ENCODE measurements at regions not wholly inside any gene's neighbourhood (a gene's known extent, or its start where the extent isn't known, plus 50 kb on each side); places are given as distances from the start of the nearest gene placed in this dataset.

DNA sequence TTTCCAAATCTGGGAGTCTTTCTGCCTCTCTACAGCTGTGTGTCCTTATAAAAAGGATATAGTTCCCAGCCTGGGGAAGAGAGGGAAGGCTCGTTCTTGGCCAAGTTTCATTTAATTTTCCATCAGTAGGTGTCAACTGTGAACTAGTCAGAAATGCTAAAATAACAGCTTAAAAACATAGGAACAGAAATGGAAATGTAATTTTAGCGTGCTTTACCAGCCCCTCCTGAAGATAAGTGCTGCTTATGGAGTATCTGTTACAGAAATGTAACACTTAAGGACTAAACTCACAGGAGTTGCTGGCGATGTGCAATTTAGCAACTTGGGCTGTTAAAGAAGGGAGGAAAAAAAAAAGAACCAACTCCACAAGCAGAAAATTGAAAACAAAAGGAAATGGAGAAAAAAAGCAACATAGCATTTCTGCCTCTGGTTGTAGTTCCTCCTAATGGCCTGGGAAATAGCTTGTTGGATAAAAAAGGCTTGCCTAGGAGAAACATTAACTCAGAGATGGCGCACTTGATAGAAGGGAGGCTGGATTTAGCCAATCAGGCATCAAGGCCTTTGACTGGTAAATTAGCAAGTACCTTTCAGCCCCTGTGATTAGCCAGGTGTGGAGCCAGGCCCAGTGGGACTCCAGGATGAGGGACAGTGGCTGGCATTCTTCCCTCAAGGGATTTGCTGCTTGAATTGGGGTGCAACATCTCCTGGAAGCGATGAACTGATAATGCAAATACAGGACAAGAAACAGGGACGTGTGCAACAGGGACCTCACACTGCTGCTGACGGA is 84.3 kb downstream of the RPLP1 start:
- no peaks in the 10 kb centered on the region for H3K36me3 ChIP-seq (ENCODE audit: control insufficient read depth in 1 of 2, insufficient read depth in 2 of 2, low read depth in 1 of 2, low read length in 2 of 2)
- no peak overlapping the region for H3K4me2 ChIP-seq (ENCODE audit: low read length, poor library complexity, severe bottlenecking)
- no peak overlapping the region for H2AK5ac ChIP-seq (ENCODE audit: low read length, severe bottlenecking)
- no peak overlapping the region for H2BK120ac ChIP-seq (ENCODE audit: low read depth, low read length)
- H4K91ac ChIP-seq (ENCODE audit: low read length), result no peak overlapping the region
- peaks cover 34 to 38% of the 10 kb centered on the region in 2 experiments for H3K27me3 ChIP-seq (ENCODE audit: control insufficient read depth in 1 of 2, insufficient read depth in 1 of 2, low read length in 2 of 2)
- no peak for DNase-seq
- H3K9me3 ChIP-seq (ENCODE audit: control insufficient read depth, low read length), result no peaks in the 10 kb centered on the region
- no peaks in the 10 kb centered on the region for H3K79me1 ChIP-seq (replicated peaks; ENCODE audit: low read length, poor library complexity, severe bottlenecking)
- H2BK12ac ChIP-seq (ENCODE audit: low read length in 2 of 2), result no peak overlapping the region
- H2AFZ ChIP-seq (ENCODE audit: low read depth, low read length), result no peak overlapping the region
- no peak overlapping the region for H3K27ac ChIP-seq (ENCODE audit: low read length, poor library complexity, severe bottlenecking)
- no peak overlapping the region for H3K4me3 ChIP-seq (ENCODE audit: insufficient read depth in 1 of 2, low read depth in 1 of 2, low read length in 2 of 2)
- H4K8ac ChIP-seq (ENCODE audit: low read length), result no peak overlapping the region
- no peak overlapping the region for H2BK5ac ChIP-seq (ENCODE audit: low read depth, low read length, poor library complexity, severe bottlenecking)
- no peak overlapping the region for H3K23ac ChIP-seq (ENCODE audit: low read length in 2 of 2)
- no peak overlapping the region for H3K9ac ChIP-seq (ENCODE audit: low read length)
- H3K4ac ChIP-seq (ENCODE audit: low read depth in 1 of 2, low read length in 2 of 2), result no peak overlapping the region
- H3K14ac ChIP-seq (ENCODE audit: low read length in 2 of 2), result no peak overlapping the region
- peaks cover 2% of the 10 kb centered on the region for H3K4me1 ChIP-seq (ENCODE audit: control insufficient read depth, insufficient read depth, low read depth, low read length)
- no peak overlapping the region for H3K18ac ChIP-seq (ENCODE audit: low read depth in 1 of 2, low read length in 2 of 2)
- WGBS, result 77% methylated on average over 5 of the region's 7 CpGs
- no peak overlapping the region for H2BK15ac ChIP-seq (ENCODE audit: low read depth, poor library complexity, severe bottlenecking)

DNA sequence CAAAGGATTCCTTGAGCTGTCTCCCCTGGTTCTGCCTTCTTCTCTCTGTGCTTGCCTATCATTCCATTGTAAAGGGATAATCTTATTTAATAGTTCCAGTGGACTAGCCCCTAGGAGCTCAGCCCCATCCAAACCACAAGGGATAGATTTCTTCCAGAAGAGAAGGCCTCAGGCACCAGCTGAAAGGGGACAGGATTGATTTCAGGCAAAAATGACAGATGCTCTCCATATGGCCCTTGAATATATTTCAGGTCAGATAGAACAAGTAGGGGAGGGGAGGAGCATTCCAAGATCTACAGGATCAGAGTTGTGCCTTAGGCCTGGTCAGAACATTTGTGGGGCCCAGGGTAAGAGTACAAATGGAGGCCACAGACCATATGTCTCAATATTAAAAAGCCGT is 85.3 kb downstream of the RPLP1 start:
- Histone ChIP-seq H3K23ac (ENCODE audit: low read length in 2 of 2) (no peak overlapping the region), H3K9ac (ENCODE audit: low read length) (no peak overlapping the region), H3K79me1 (replicated peaks; ENCODE audit: low read length, poor library complexity, severe bottlenecking) (no peaks in the 10 kb centered on the region), H2BK120ac (ENCODE audit: low read depth, low read length) (no peak overlapping the region), H4K8ac (ENCODE audit: low read length) (no peak overlapping the region), H3K27me3 (ENCODE audit: control insufficient read depth in 1 of 2, insufficient read depth in 1 of 2, low read length in 2 of 2) (peaks cover 39% of the 10 kb centered on the region in 2 experiments), H3K9me3 (ENCODE audit: control insufficient read depth, low read length) (no peaks in the 10 kb centered on the region), H2BK15ac (ENCODE audit: low read depth, poor library complexity, severe bottlenecking) (no peak overlapping the region), H4K91ac (ENCODE audit: low read length) (no peak overlapping the region), H2AK5ac (ENCODE audit: low read length, severe bottlenecking) (no peak overlapping the region), H3K14ac (ENCODE audit: low read length in 2 of 2) (no peak overlapping the region), H3K4ac (ENCODE audit: low read depth in 1 of 2, low read length in 2 of 2) (no peak overlapping the region), H2AFZ (ENCODE audit: low read depth, low read length) (no peak overlapping the region), H3K4me3 (ENCODE audit: insufficient read depth in 1 of 2, low read depth in 1 of 2, low read length in 2 of 2) (no peak overlapping the region), H3K18ac (ENCODE audit: low read depth in 1 of 2, low read length in 2 of 2) (no peak overlapping the region), H3K36me3 (ENCODE audit: control insufficient read depth in 1 of 2, insufficient read depth in 2 of 2, low read depth in 1 of 2, low read length in 2 of 2) (no peaks in the 10 kb centered on the region), H3K4me2 (ENCODE audit: low read length, poor library complexity, severe bottlenecking) (no peak overlapping the region), H2BK12ac (ENCODE audit: low read length in 2 of 2) (no peak overlapping the region), H2BK5ac (ENCODE audit: low read depth, low read length, poor library complexity, severe bottlenecking) (no peak overlapping the region), H3K27ac (ENCODE audit: low read length, poor library complexity, severe bottlenecking) (no peak overlapping the region), H3K4me1 (ENCODE audit: control insufficient read depth, insufficient read depth, low read depth, low read length) (peaks cover 2% of the 10 kb centered on the region)
- no CpG with 5 or more reads among the region's 1 CpG for WGBS
- no peak for DNase-seq

DNA sequence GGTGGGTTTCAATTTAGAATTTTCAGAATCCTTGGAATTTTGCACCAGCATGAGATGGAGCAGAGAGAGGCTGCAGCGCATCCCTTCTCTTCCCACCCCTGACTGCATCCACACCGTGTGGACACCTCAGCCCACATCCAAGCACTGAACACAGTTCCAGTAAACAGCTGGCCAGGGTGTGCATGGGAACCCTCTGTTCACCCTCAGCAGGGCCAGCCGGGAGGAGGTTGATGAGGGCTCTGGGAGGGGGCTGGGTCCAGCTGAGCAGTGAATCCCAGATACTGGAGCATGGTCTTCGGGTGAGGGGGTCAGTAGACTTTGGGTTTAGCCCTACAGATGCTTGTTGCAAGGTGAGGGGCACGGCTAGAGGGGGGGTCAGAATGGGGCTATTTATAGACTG is 85.8 kb downstream of the RPLP1 start:
- Histone ChIP-seq H3K9ac (ENCODE audit: low read length) (no peak overlapping the region), H2AK5ac (ENCODE audit: low read length, severe bottlenecking) (no peak overlapping the region), H3K23ac (ENCODE audit: low read length in 2 of 2) (no peak overlapping the region), H3K79me1 (replicated peaks; ENCODE audit: low read length, poor library complexity, severe bottlenecking) (no peaks in the 10 kb centered on the region), H3K4ac (ENCODE audit: low read depth in 1 of 2, low read length in 2 of 2) (no peak overlapping the region), H2BK120ac (ENCODE audit: low read depth, low read length) (no peak overlapping the region), H3K36me3 (ENCODE audit: control insufficient read depth in 1 of 2, insufficient read depth in 2 of 2, low read depth in 1 of 2, low read length in 2 of 2) (no peaks in the 10 kb centered on the region), H3K14ac (ENCODE audit: low read length in 2 of 2) (no peak overlapping the region), H3K18ac (ENCODE audit: low read depth in 1 of 2, low read length in 2 of 2) (no peak overlapping the region), H2BK15ac (ENCODE audit: low read depth, poor library complexity, severe bottlenecking) (no peak overlapping the region), H4K8ac (ENCODE audit: low read length) (no peak overlapping the region), H4K91ac (ENCODE audit: low read length) (no peak overlapping the region), H2BK5ac (ENCODE audit: low read depth, low read length, poor library complexity, severe bottlenecking) (no peak overlapping the region), H3K9me3 (ENCODE audit: control insufficient read depth, low read length) (no peaks in the 10 kb centered on the region), H3K4me1 (ENCODE audit: control insufficient read depth, insufficient read depth, low read depth, low read length) (peaks cover 2% of the 10 kb centered on the region), H3K4me2 (ENCODE audit: low read length, poor library complexity, severe bottlenecking) (no peak overlapping the region), H2BK12ac (ENCODE audit: low read length in 2 of 2) (no peak overlapping the region), H3K27me3 (ENCODE audit: control insufficient read depth in 1 of 2, insufficient read depth in 1 of 2, low read length in 2 of 2) (peaks cover 34 to 38% of the 10 kb centered on the region in 2 experiments), H3K27ac (ENCODE audit: low read length, poor library complexity, severe bottlenecking) (no peak overlapping the region), H2AFZ (ENCODE audit: low read depth, low read length) (no peak overlapping the region), H3K4me3 (ENCODE audit: insufficient read depth in 1 of 2, low read depth in 1 of 2, low read length in 2 of 2) (no peak overlapping the region)
- DNase-seq, result no peak
- 76% methylated on average over 5 of the region's 5 CpGs for WGBS

DNA sequence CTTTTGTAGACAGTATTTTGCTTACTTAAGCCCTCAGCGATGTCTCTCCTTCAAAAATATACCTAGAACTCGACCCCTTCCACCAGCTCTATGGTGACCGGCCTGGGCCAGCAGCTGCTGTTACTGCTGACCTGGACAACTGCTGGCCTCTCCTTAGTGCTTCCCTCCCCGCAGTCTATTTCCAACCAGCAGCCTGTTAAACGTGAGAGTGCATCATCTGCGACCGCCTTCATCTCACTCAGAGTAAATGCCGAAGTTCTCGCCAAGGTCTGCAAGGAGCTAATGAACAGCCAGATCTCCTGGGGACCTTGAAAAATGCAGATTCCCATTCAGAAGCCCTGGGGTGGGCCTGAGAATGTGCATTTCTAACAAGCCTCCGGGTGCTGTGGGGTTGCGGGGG is 86.7 kb downstream of the RPLP1 start:
- H3K9ac ChIP-seq (ENCODE audit: low read length), result no peak overlapping the region
- no peak for DNase-seq
- H2AFZ ChIP-seq (ENCODE audit: low read depth, low read length), result no peak overlapping the region
- H3K4me2 ChIP-seq (ENCODE audit: low read length, poor library complexity, severe bottlenecking), result no peak overlapping the region
- no peak overlapping the region for H3K4ac ChIP-seq (ENCODE audit: low read depth in 1 of 2, low read length in 2 of 2)
- no peak overlapping the region for H3K27ac ChIP-seq (ENCODE audit: low read length, poor library complexity, severe bottlenecking)
- no peak overlapping the region for H2BK15ac ChIP-seq (ENCODE audit: low read depth, poor library complexity, severe bottlenecking)
- H2BK5ac ChIP-seq (ENCODE audit: low read depth, low read length, poor library complexity, severe bottlenecking), result no peak overlapping the region
- H3K14ac ChIP-seq (ENCODE audit: low read length in 2 of 2), result no peak overlapping the region
- 85% methylated on average over 11 of the region's 11 CpGs for WGBS
- no peak overlapping the region for H2BK120ac ChIP-seq (ENCODE audit: low read depth, low read length)
- peaks cover 2% of the 10 kb centered on the region for H3K4me1 ChIP-seq (ENCODE audit: control insufficient read depth, insufficient read depth, low read depth, low read length)
- no peaks in the 10 kb centered on the region for H3K9me3 ChIP-seq (ENCODE audit: control insufficient read depth, low read length)
- H3K23ac ChIP-seq (ENCODE audit: low read length in 2 of 2), result no peak overlapping the region
- peaks cover 35 to 46% of the 10 kb centered on the region in 2 experiments for H3K27me3 ChIP-seq (ENCODE audit: control insufficient read depth in 1 of 2, insufficient read depth in 1 of 2, low read length in 2 of 2)
- H3K79me1 ChIP-seq (replicated peaks; ENCODE audit: low read length, poor library complexity, severe bottlenecking), result no peaks in the 10 kb centered on the region
- no peaks in the 10 kb centered on the region for H3K36me3 ChIP-seq (ENCODE audit: control insufficient read depth in 1 of 2, insufficient read depth in 2 of 2, low read depth in 1 of 2, low read length in 2 of 2)
- H4K91ac ChIP-seq (ENCODE audit: low read length), result no peak overlapping the region
- no peak overlapping the region for H3K4me3 ChIP-seq (ENCODE audit: insufficient read depth in 1 of 2, low read depth in 1 of 2, low read length in 2 of 2)
- no peak overlapping the region for H2AK5ac ChIP-seq (ENCODE audit: low read length, severe bottlenecking)
- no peak overlapping the region for H3K18ac ChIP-seq (ENCODE audit: low read depth in 1 of 2, low read length in 2 of 2)
- no peak overlapping the region for H2BK12ac ChIP-seq (ENCODE audit: low read length in 2 of 2)
- H4K8ac ChIP-seq (ENCODE audit: low read length), result no peak overlapping the region
